D721Med (cell line): ENCODE measurements at regions not wholly inside any gene's neighbourhood (a gene's known extent, or its start where the extent isn't known, plus 50 kb on each side); places are given as distances from the start of the nearest gene placed in this dataset.
"Not testable (repeated sequence)": the region's sequence is repeated elsewhere in the genome, so short reads cannot be mapped to it uniquely, and the experiment has no call there.

ENCODE experiments used
- DNase-seq: peaks from one replicate; pipeline ENCODE4 v3.0.0; 2011; ENCODE audit warnings: low spot score; ENCODE audit not compliant: insufficient read length
- FAIRE-seq: peaks from 2 replicates; lab custom pipeline; 2011; peaks lifted over from hg19 to GRCh38; lab: Jason Lieb, UNC
- TF ChIP-seq, protein P1 (sequence below): IDR thresholded peaks from 2 replicates; pipeline ENCODE4 v1.5.1; 2012; ENCODE audit warnings: mild to moderate bottlenecking, control low read depth; ENCODE audit not compliant: insufficient read depth; ENCODE audit errors: missing control alignments

- TF ChIP-seq, protein P1, sequence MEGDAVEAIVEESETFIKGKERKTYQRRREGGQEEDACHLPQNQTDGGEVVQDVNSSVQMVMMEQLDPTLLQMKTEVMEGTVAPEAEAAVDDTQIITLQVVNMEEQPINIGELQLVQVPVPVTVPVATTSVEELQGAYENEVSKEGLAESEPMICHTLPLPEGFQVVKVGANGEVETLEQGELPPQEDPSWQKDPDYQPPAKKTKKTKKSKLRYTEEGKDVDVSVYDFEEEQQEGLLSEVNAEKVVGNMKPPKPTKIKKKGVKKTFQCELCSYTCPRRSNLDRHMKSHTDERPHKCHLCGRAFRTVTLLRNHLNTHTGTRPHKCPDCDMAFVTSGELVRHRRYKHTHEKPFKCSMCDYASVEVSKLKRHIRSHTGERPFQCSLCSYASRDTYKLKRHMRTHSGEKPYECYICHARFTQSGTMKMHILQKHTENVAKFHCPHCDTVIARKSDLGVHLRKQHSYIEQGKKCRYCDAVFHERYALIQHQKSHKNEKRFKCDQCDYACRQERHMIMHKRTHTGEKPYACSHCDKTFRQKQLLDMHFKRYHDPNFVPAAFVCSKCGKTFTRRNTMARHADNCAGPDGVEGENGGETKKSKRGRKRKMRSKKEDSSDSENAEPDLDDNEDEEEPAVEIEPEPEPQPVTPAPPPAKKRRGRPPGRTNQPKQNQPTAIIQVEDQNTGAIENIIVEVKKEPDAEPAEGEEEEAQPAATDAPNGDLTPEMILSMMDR = no peak
- DNase-seq (no peak), FAIRE-seq (no peak)
Observed at GRCh38 chr3:87674397-87675161, 384.2 kb downstream of the CGGBP1 start.

- DNase-seq (no peak), FAIRE-seq (no peak)
- TF ChIP-seq, protein P1 = no peak
Observed at GRCh38 chr3:87673132-87673531, 385.7 kb downstream of the CGGBP1 start.

- TF ChIP-seq, protein P1 = no peak
- DNase-seq (no peak), FAIRE-seq (no peak)
Observed at GRCh38 chr3:87654184-87654583, 377.8 kb upstream of the POU1F1 start.

GRCh38 chr3:87653138-87653537, 376.8 kb upstream of the POU1F1 start:
- not testable (repeated sequence) for DNase-seq, FAIRE-seq

- TF ChIP-seq, protein P1 = no peak
- FAIRE-seq = no peak
- DNase-seq = no peak
Observed at GRCh38 chr3:87634426-87634825, 358.0 kb upstream of the POU1F1 start.

GRCh38 chr3:87627316-87627715, 350.9 kb upstream of the POU1F1 start:
- FAIRE-seq (no peak), DNase-seq (no peak)
- TF ChIP-seq, protein P1 = no peak

DNA sequence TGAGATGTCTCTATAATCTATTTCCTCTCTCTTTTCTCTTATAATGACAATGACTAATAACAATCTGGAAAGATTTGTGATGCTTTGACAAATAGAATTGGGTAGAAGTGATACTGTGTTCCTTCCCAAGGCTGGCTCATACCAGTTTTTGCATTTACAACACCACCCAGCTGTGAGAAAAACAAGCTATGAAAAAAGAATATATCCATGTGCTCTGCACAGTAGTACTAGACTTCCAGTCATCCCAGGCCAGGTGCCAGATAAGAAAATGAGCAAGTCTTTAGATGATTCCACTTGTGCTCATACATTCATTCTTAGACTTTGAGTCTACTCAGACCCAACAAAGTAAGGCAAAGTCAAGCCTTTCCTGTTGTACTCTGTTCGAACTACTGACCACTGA, 350.2 kb upstream of the POU1F1 start:
- TF ChIP-seq, protein P1 = no peak
- FAIRE-seq (no peak), DNase-seq (no peak)
